KMS-11 (cell line): ENCODE measurements at regions not wholly inside any gene's neighbourhood (a gene's known extent, or its start where the extent isn't known, plus 50 kb on each side); places are given as distances from the start of the nearest gene placed in this dataset.

Experiments
- H2AFZ ChIP-seq: fragments of 200-600 bp; sonication (generic); 2 replicates; pipeline ENCODE4 v1.6.1; 2016; ENCODE audit warnings: antibody characterized with exemption, mixed run types, low read depth
- H3K27ac ChIP-seq: fragments of 200-600 bp; sonication (generic); 2 replicates; pipeline ENCODE4 v1.6.1; 2016; ENCODE audit warnings: mild to moderate bottlenecking, mixed run types
- H3K27me3 ChIP-seq: fragments of 200-600 bp; sonication (generic); 2 replicates; pipeline ENCODE4 v1.6.1; 2017; ENCODE audit warnings: mild to moderate bottlenecking, low read depth, mixed run types, moderate library complexity; ENCODE audit not compliant: insufficient read depth
- H3K36me3 ChIP-seq: fragments of 200-600 bp; sonication (generic); 2 replicates; pipeline ENCODE4 v1.6.1; 2017; ENCODE audit warnings: mild to moderate bottlenecking, mixed run types; ENCODE audit not compliant: insufficient read depth
- H3K4me1 ChIP-seq: fragments of 200-600 bp; sonication (generic); 2 replicates; pipeline ENCODE4 v1.6.1; 2016; ENCODE audit warnings: mild to moderate bottlenecking, low read depth, mixed run types; ENCODE audit not compliant: poor library complexity, severe bottlenecking
- H3K4me2 ChIP-seq: fragments of 200-600 bp; sonication (generic); 2 replicates; pipeline ENCODE4 v1.7.0; 2016; ENCODE audit warnings: mild to moderate bottlenecking, mixed run types
- H3K4me3 ChIP-seq: fragments of 200-600 bp; sonication (generic); IDR thresholded peaks from 2 replicates; pipeline ENCODE4 v1.6.1; 2017; ENCODE audit warnings: low read depth, low read length, mixed read lengths; ENCODE audit not compliant: insufficient read depth
- H3K79me2 ChIP-seq: fragments of 200-600 bp; sonication (generic); 2 replicates; pipeline ENCODE4 v1.6.1; 2016; ENCODE audit warnings: low read depth, mixed run types; ENCODE audit not compliant: insufficient read depth
- H3K9ac ChIP-seq: fragments of 200-600 bp; sonication (generic); 2 replicates; pipeline ENCODE4 v1.6.1; 2016; ENCODE audit warnings: mild to moderate bottlenecking, mixed run types
- H4K20me1 ChIP-seq: fragments of 200-600 bp; sonication (generic); 2 replicates; pipeline ENCODE4 v1.6.1; 2016; ENCODE audit warnings: mild to moderate bottlenecking, mixed run types; ENCODE audit not compliant: insufficient read depth
- TF ChIP-seq, protein P1 (sequence below): fragments of 200-600 bp; sonication (generic); conservative IDR thresholded peaks from 2 replicates; pipeline ENCODE4 v1.6.1; 2017; ENCODE audit warnings: low read depth, mild to moderate bottlenecking, antibody characterized with exemption, low read length, moderate library complexity, mixed read lengths

DNA sequence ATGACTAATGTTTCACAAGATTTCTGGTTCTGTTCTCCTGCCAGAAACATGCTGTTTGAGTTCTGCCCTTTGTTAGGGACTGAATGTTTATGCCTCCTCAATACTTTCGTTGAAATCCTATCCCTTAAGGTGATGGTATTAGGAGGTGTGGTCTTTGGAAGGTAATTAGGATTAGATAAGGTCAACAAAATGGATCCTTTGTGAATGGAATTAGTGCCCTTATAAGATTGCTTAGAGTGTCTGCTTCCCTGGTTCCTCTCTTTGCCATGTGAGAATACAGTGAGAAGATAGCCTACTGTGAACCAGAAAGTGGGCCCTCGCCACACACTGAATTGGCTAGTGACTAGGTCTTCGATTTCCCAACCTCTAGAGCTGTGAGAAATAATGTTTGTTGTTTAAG, 621.4 kb upstream of the ALCAM start:
- Histone ChIP-seq H3K36me3 (no peaks in the 10 kb centered on the region), H3K4me3 (no peak overlapping the region), H3K27ac (no peak overlapping the region), H3K79me2 (no peaks in the 10 kb centered on the region), H3K27me3 (no peaks in the 10 kb centered on the region), H3K4me2 (no peak overlapping the region), H3K4me1 (no peaks in the 10 kb centered on the region), H3K9ac (no peak overlapping the region), H4K20me1 (no peaks in the 10 kb centered on the region), H2AFZ (no peak overlapping the region)
- TF ChIP-seq, protein P1, sequence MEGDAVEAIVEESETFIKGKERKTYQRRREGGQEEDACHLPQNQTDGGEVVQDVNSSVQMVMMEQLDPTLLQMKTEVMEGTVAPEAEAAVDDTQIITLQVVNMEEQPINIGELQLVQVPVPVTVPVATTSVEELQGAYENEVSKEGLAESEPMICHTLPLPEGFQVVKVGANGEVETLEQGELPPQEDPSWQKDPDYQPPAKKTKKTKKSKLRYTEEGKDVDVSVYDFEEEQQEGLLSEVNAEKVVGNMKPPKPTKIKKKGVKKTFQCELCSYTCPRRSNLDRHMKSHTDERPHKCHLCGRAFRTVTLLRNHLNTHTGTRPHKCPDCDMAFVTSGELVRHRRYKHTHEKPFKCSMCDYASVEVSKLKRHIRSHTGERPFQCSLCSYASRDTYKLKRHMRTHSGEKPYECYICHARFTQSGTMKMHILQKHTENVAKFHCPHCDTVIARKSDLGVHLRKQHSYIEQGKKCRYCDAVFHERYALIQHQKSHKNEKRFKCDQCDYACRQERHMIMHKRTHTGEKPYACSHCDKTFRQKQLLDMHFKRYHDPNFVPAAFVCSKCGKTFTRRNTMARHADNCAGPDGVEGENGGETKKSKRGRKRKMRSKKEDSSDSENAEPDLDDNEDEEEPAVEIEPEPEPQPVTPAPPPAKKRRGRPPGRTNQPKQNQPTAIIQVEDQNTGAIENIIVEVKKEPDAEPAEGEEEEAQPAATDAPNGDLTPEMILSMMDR, result no peak

DNA sequence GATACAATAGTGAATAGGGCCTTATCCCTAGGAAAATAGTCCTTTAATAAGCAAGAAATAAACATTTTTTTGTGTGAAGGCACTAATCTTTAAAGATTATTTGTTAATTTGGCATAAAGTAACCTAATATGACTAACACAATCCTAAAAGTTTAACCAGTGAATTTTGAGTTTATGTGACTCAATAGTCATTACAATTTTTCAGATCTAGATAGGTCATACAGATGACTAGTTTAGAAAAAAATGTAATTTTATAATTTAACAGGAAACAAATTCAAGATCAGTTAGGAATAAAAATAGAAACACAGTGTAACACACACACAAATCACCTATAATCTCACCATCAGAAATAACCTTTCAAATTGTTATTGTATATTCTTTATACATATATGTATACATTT, 620.7 kb upstream of the ALCAM start:
- H3K4me2 ChIP-seq, result no peak overlapping the region
- TF ChIP-seq, protein P1, result no peak
- no peaks in the 10 kb centered on the region for H3K79me2 ChIP-seq
- no peaks in the 10 kb centered on the region for H3K4me1 ChIP-seq
- no peak overlapping the region for H3K4me3 ChIP-seq
- H3K27ac ChIP-seq, result no peak overlapping the region
- no peaks in the 10 kb centered on the region for H4K20me1 ChIP-seq
- no peak overlapping the region for H3K9ac ChIP-seq
- no peak overlapping the region for H2AFZ ChIP-seq
- no peaks in the 10 kb centered on the region for H3K36me3 ChIP-seq
- no peaks in the 10 kb centered on the region for H3K27me3 ChIP-seq

DNA sequence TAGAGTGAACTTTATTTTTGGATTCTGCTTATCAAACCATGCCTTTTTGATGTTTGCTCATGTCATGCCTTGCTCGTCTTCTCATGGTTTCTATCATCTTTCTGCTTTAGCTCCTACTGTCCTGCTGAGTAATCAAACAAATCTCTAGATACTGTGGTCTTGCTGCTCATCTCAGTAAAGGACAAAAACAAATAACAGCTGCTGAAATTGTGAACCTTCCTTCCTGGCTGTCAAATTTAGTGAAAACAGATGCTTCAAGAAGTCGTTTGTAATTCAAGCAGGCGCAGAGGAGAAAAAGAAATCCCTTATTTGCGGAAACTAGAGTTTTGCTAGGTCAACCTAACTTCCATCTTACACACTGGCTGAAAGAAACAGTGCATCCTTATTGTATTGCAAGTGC, 616.1 kb upstream of the ALCAM start:
- no peaks in the 10 kb centered on the region for H3K4me1 ChIP-seq
- no peak overlapping the region for H3K4me2 ChIP-seq
- no peaks in the 10 kb centered on the region for H3K79me2 ChIP-seq
- H3K9ac ChIP-seq, result no peak overlapping the region
- no peaks in the 10 kb centered on the region for H3K36me3 ChIP-seq
- no peaks in the 10 kb centered on the region for H3K27me3 ChIP-seq
- H2AFZ ChIP-seq, result no peak overlapping the region
- H3K27ac ChIP-seq, result no peak overlapping the region
- H3K4me3 ChIP-seq, result no peak overlapping the region
- TF ChIP-seq, protein P1, result no peak
- H4K20me1 ChIP-seq, result no peaks in the 10 kb centered on the region

DNA sequence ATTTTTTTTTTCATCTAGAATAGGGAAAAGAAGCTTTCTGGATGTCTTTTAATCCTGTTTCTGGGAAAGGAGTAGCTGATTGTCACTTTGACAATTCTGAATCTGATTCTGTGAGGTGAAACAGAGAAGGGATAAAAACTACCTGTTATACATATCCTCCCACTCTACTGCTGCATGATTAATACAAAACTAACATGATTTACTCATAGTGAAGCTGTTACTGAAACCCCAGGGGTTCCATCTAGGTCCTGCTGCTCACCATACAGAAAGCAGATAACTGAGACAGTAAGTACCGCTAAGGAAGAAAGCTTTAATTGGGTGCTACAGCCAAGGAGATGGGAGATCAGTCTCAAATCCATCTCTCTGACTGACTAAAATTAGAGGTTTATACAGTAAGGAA, 610.9 kb upstream of the ALCAM start:
- Histone ChIP-seq H2AFZ (no peak overlapping the region), H3K79me2 (no peaks in the 10 kb centered on the region), H3K4me1 (no peaks in the 10 kb centered on the region)

More for the DNA sequence above, 610.9 kb upstream of the ALCAM start:
- TF ChIP-seq, protein P1, result no peak
- Histone ChIP-seq H3K36me3 (no peaks in the 10 kb centered on the region), H4K20me1 (no peaks in the 10 kb centered on the region), H3K27me3 (no peaks in the 10 kb centered on the region), H3K9ac (no peak overlapping the region), H3K4me2 (no peak overlapping the region), H3K27ac (no peak overlapping the region), H3K4me3 (no peak overlapping the region)
